ENCODE measurements at regions not wholly inside any gene's neighbourhood (a gene's known extent, or its start where the extent isn't known, plus 50 kb on each side); places are given as distances from the start of the nearest gene placed in this dataset.

DNA sequence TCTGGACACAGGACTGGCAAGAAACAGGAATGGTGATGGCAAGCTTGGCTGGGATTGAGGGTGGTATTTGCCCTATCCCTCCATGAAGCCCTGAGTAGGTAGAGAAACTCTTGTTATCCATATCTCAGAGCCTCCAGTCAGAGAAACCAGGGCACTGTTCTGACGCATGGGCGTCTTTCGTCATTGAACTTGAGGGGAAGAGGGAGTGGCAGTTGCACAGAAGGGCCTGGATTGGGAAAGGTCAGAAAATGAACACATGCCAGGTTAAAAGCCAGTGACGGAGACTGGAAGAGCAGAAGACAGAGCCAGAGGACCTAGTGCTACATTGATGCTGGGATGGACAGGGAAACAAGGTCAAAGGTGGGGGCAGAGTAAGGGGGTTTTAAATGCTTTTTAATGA, 516.7 kb downstream of the PLPP3 start:
- no peak for DNase-seq

- peak; percentile 49 for DNase-seq
Measured at GRCh38 chr1:56061824-56062223, 517.5 kb downstream of the PLPP3 start.

- no peak for DNase-seq
Measured at GRCh38 chr1:56060906-56061305, 518.5 kb downstream of the PLPP3 start.

DNA sequence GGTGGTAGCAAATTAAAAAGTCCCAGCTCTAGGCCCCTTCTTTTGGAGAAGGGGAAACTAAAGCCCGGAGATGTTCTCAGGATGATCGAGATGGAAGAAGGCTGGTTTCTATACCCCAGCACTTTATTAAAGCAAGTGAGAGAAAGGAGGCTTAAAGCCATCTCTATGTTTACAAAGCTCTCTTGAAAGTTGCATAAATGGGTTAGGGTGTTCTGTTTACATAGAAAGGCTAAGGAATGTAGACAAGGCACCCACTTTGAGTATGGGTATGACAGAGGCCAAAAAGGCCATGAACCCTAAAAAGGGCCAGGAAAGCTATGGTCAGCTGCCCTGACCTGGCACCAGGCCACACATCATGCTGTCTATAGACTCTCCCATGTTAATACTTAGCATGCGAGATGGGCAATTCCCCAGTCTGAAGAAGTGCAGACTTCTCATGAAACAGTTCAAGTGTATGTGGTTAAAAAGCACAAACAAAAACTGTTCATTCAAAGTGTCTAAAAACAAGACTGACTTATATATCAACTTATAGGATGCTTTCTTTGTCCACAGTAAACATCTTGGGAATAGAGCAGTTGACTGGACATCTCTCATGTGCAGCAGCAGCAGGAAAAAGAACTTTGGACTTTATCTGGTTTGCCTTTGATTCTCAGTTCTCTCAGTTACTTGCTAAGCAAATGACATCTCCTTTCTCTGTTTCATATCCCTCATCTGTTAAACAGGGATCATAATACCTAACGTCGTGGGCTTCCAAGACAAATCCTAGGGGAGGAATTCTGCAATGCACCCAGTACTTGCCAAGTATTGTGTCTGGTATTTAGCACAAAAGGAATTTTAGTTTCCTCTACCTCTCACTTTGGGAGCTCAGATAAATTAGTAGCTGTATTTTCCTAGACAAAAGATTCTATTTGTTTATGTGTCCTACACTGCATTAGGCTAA, 521.6 kb downstream of the PLPP3 start:
- DNase-seq: no peak

GRCh38 chr1:56056438-56057287, 522.7 kb downstream of the PLPP3 start:
- no peak for DNase-seq

- DNase-seq: no peak
Measured at GRCh38 chr1:56054959-56055358, 524.4 kb downstream of the PLPP3 start.

- no peak for DNase-seq
Measured at GRCh38 chr1:56052041-56052440, 527.3 kb downstream of the PLPP3 start.

GRCh38 chr1:56050911-56051310, 528.5 kb downstream of the PLPP3 start:
- DNase-seq: no peak

- no peak for DNase-seq
Measured at GRCh38 chr1:56045477-56045876, 533.9 kb downstream of the PLPP3 start.

DNA sequence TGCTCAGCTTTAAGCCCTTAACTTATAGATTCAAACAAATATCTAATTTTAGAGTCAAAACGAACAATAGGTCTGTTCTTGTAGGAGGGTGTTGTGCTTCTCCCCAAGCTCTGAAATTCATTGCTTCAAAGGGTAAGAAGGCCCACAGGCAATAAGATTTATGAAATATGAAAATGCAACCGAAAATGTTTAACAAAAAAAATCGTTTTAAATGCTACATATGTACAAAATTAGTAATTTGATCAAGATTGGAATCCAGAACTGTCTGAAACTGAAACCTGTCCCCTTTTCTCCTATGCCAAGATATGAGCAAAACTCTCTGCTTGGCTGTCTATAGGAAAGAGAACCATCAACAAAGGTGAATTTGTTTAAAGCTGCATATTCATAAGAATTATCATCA, 534.3 kb downstream of the PLPP3 start:
- no peak for DNase-seq

DNA sequence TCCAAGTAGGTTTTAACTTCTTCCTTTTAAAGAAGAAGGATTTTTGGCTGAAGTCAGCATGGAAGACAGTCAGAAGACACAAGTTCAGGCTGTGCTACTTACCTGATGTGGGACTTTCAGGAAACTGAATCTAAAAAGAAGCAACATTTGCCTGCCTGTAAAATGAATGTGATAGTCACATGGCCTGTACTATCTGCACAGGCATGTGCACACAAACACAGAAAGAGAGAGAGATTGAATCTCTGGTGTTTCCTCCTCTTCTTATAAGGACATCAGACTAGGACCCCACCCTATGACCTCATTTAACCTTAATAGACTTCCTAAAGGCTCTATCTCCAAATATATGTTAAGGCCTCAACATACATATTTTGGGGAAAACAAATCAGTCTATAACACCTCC, 542.9 kb downstream of the PLPP3 start:
- peak; percentile 7 for DNase-seq

DNA sequence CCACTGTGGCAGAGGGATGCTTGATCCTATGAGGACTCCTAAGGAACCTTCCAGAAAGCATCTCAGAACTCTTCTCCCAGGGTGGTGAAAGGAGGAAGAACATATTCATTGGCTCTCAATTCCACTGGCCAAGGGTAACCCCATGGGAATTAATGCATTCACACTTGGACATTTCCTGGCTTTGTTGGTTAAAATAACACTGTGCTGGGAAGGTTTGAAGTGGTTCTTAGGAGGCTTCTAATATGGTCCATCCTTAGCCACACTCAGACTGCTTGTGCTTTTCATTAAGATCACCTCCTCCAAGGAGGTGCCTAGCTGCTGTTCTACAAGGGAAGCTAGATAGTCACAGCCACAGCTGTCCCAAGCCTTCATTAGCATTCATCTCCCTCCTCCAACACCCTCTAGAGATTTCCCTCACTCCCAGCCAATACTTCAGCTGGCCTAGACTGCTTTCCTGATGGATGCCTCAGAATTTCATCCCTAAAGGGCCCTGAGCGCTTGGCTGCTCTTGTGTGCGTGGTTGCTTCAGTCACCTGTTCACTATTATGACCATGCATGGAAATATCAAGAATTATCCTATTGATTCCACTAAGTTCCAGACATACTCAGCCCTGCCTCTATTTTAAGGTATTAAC, 544.4 kb downstream of the PLPP3 start:
- DNase-seq: no peak

GRCh38 chr1:56034222-56034621, 545.1 kb downstream of the PLPP3 start:
- no peak for DNase-seq

DNA sequence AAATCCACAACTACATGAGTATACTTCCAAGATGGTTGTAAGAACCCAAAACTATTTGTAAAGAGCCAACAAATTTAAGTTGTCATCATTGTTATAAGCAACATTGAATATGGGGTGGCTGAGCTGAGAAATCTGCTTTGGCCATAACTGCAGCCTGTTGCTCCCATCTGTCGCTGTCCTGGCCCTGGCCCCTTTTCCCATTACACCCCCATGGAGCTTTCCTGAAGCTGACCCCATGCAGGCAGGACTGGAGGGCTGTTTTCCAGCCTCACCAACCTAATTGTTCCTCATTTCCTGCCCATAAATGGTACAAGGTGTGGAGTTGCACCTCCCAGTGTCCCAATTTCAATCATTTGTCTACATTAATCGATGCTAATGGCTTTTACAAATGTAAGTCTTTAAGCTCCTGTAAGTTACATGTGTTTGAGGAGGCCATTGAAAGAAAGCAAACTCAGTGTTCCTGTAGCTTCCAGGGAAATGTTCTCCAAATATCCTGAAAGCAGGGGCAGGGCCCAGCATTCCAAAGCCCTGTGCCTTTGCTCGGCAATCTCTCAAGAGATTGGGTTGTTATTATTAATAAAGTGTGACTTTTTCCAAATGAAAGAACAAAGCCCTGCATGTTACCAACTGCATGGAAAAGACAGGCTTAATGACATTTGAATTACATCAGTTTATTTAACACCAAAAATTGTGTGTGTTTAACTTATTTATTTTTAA, 545.9 kb downstream of the PLPP3 start:
- no peak for DNase-seq

DNA sequence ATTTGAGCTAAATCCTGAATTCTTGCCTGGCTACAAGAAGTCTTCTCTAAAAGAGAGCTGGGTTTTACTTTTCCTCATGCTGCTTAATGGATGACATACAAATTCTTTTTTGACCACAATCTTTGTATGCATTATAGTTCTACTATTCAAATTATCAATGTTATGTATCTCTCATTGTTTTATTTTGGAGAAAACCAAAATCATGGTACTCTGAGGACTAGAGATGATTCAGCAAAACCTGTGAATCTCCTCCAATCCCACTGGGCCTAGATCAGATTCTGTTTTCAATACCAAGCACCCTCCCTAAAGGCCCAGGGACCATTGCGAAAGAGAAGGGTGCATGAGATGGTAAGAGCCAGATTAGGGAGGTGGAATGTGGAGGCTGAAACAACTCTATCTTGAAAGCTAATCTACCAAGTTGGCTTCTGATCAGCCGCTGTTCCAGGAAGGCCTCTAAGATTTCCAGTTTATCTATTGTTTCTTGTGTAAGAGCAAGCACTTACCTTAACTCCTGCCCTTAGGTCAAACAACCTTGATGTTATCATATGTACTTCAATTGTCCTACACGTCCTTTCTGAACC, 547.2 kb downstream of the PLPP3 start:
- DNase-seq: peak; percentile 16

GRCh38 chr1:56031001-56031400, 548.4 kb downstream of the PLPP3 start:
- DNase-seq: no peak

GRCh38 chr1:56029319-56030003, 549.9 kb downstream of the PLPP3 start:
- no peak for DNase-seq

- DNase-seq: no peak
Measured at GRCh38 chr1:56028911-56029310, 550.5 kb downstream of the PLPP3 start.

DNA sequence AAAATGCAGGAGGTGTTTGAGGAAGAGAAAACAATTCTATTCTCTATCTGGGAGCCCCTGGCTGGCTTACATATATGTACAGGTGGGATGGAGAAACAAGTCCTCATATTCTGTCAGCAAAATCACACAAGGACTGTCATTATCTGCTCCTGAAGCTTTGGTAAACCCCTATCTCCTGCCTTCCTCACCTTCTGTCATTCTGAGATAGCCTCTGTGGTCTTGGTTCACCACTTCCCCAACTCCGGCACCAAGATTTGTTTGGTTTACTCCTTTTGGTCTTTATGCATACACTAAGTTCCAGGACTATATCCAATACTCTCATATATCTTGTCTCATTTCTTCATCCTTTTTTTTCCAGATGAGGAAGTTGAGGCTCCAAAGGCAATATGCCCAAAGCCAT, 551.1 kb downstream of the PLPP3 start:
- DNase-seq: peak; percentile 61

DNA sequence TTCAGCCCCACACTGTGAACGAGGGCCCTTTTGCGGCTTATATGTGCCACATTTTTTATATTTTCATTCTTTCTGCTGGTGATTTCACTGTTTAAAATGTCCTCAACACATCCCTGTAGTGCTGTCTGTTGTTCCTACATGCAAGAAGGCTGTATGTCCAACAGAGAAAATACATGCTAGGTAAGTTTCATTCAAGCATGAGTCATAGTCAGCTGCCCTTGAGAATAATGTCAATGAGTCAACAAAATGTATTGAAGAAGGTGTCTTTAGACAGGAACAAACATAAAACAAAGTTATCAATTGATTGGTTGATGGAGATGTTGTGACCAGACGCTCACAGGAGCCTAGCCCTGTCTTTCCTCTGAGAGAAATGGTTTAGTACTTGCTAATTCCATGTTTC, 553.4 kb downstream of the PLPP3 start:
- DNase-seq: no peak

- DNase-seq: no peak
Measured at GRCh38 chr1:56024155-56024554, 555.2 kb downstream of the PLPP3 start.

DNA sequence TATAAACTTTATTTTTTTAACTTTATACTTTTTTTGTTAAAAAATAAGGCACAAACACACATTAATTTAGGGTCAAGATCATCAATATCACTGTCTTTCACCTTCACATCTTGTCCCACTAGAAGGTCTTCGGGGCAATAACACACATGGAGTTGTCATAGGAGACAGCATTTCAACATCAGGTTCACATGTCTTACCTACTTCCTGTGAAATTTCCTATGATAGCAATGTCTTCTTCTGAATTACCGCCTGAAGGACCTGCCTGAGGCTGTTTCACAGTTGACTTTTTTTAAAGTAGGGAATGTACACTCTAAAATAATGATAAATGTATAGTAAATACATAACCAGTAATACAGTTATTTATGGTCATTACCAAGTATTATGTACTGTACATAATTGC, 559.4 kb downstream of the PLPP3 start:
- DNase-seq: no peak
